ENCODE measurements at regions not wholly inside any gene's neighbourhood (a gene's known extent, or its start where the extent isn't known, plus 50 kb on each side); places are given as distances from the start of the nearest gene placed in this dataset.

- in situ Hi-C loops (cut with HindIII; ENCODE audit: low sequenced_read_pairs), result no loop called here
Observed at GRCh38 chr12:42663621-42664020, 74.1 kb upstream of the PRICKLE1 start.

GRCh38 chr12:42660968-42661937, 71.7 kb upstream of the PRICKLE1 start:
- in situ Hi-C loops (cut with HindIII; ENCODE audit: low sequenced_read_pairs), result no loop called here

- in situ Hi-C loops (cut with HindIII; ENCODE audit: low sequenced_read_pairs), result no loop called here
Observed at GRCh38 chr12:42660117-42660516, 70.6 kb upstream of the PRICKLE1 start.

- in situ Hi-C loops (cut with HindIII; ENCODE audit: low sequenced_read_pairs), result no loop called here
Observed at GRCh38 chr12:42652048-42652447, 62.5 kb upstream of the PRICKLE1 start.

GRCh38 chr12:42648061-42648460, 58.5 kb upstream of the PRICKLE1 start:
- in situ Hi-C loops (cut with HindIII; ENCODE audit: low sequenced_read_pairs), result no loop called here

GRCh38 chr12:42643881-42644579, 54.5 kb upstream of the PRICKLE1 start:
- in situ Hi-C loops (cut with HindIII; ENCODE audit: low sequenced_read_pairs), result no loop called here

- in situ Hi-C loops (cut with HindIII; ENCODE audit: low sequenced_read_pairs), result no loop called here
Observed at GRCh38 chr12:42641221-42641885, 51.8 kb upstream of the PRICKLE1 start.

- in situ Hi-C loops (cut with HindIII; ENCODE audit: low sequenced_read_pairs), result no loop called here
Observed at GRCh38 chr12:42640391-42640790, 50.8 kb upstream of the PRICKLE1 start.

- in situ Hi-C loops (cut with HindIII; ENCODE audit: low sequenced_read_pairs), result no loop called here
Observed at GRCh38 chr12:42639556-42639955, 50.0 kb upstream of the PRICKLE1 start.
